Suprapubic skin (tissue), 4 donors: ENCODE measurements at regions not wholly inside any gene's neighbourhood (a gene's known extent, or its start where the extent isn't known, plus 50 kb on each side); places are given as distances from the start of the nearest gene placed in this dataset.

Source experiments
- CTCF ChIP-seq, 2 donors: fragments of 200-600 bp in 1 of 2; fragments of 450-650 bp in 1 of 2; sonication (generic) in 1 of 2; IDR thresholded peaks; one replicate each; pipeline ENCODE4 v1.5.1; 2016 to 2019; ENCODE audit warnings: antibody characterized with exemption in 2 of 2, mild to moderate bottlenecking in 1 of 2, moderate library complexity in 1 of 2
- EP300 ChIP-seq: sonication (generic); formaldehyde crosslinking; IDR thresholded peaks from one replicate; pipeline ENCODE4 v1.6.1; 2017; ENCODE audit warnings: antibody characterized with exemption
- POLR2A ChIP-seq, 2 donors: fragments of 450-650 bp; IDR thresholded peaks; one replicate each; pipeline ENCODE4 v1.6.1; 2017; ENCODE audit warnings: antibody characterized with exemption in 2 of 2, mild to moderate bottlenecking in 2 of 2, moderate library complexity in 2 of 2
- POLR2AphosphoS5 ChIP-seq, 3 donors: sonication (generic); formaldehyde crosslinking; IDR thresholded peaks; one replicate each; pipeline ENCODE4 v1.6.1; 2017; ENCODE audit warnings: antibody characterized with exemption in 3 of 3

GRCh38 chr11:38990841-38991240 is 2392.8 kb upstream of the RAG2 start:
- TF ChIP-seq CTCF (IDR thresholded peaks at IDR 0.05) (no peak), POLR2AphosphoS5 (IDR thresholded peaks at IDR 0.05) (no peak), EP300 (no peak), POLR2A (IDR thresholded peaks at IDR 0.05) (no peak)
